Upper lobe of left lung (tissue), 6 donors: ENCODE measurements at regions not wholly inside any gene's neighbourhood (a gene's known extent, or its start where the extent isn't known, plus 50 kb on each side); places are given as distances from the start of the nearest gene placed in this dataset.
A peak's percentile ranks its signal among the peaks of the same experiment; 100 is the strongest.
"Not testable (repeated sequence)": the region's sequence is repeated elsewhere in the genome, so short reads cannot be mapped to it uniquely, and the experiment has no call there.

Source experiments
- ATAC-seq, 2 donors: fragments of 200-7000 bp; cut with Tn5 transposase; one replicate each; pipeline ENCODE4 v1.9.1; 2022; ENCODE audit warnings: mild to moderate bottlenecking in 2 of 2, moderate library complexity in 2 of 2; ENCODE audit not compliant: low FRiP score in 2 of 2
- DNase-seq, 2 donors: peaks; one replicate each; pipeline ENCODE4 v3.0.0-alpha.2; 2019 to 2020
- H3K27ac ChIP-seq, 4 donors: fragments of 200-600 bp; sonication (generic); one replicate each; pipeline ENCODE4 v1.5.1; 2016 to 2019
- H3K27me3 ChIP-seq, 4 donors: fragments of 200-600 bp; sonication (generic); one replicate each; pipeline ENCODE4 v1.5.1; 2017 to 2019
- H3K36me3 ChIP-seq, 4 donors: fragments of 200-600 bp; sonication (generic); one replicate each; pipeline ENCODE4 v1.5.1; 2016 to 2019
- H3K4me1 ChIP-seq, 4 donors: fragments of 200-600 bp; sonication (generic); one replicate each; pipeline ENCODE4 v1.5.1; 2018 to 2019
- H3K4me3 ChIP-seq, 4 donors: fragments of 200-600 bp; sonication (generic); one replicate each; pipeline ENCODE4 v1.5.1; 2017 to 2019; ENCODE audit warnings: mild to moderate bottlenecking in 2 of 4, moderate library complexity in 1 of 4
- H3K9me3 ChIP-seq, 4 donors: fragments of 200-600 bp; sonication (generic); one replicate each; pipeline ENCODE4 v1.5.1; 2018 to 2019
- EP300 ChIP-seq, 4 donors: sonication (generic); formaldehyde crosslinking; IDR thresholded peaks; one replicate each; pipeline ENCODE4 v1.5.1; 2017; ENCODE audit warnings: antibody characterized with exemption in 4 of 4, control low read depth in 2 of 4
- POLR2A ChIP-seq, 4 donors: fragments of 450-650 bp; IDR thresholded peaks; one replicate each; pipeline ENCODE4 v1.5.1; 2016 to 2017; ENCODE audit warnings: antibody characterized with exemption in 4 of 4, mild to moderate bottlenecking in 2 of 4
- POLR2AphosphoS5 ChIP-seq, 2 donors: sonication (generic); formaldehyde crosslinking; IDR thresholded peaks; one replicate each; pipeline ENCODE4 v1.5.1; 2017; ENCODE audit warnings: antibody characterized with exemption in 2 of 2
- WGBS, 2 donors: methylation state at CpG; one replicate each; pipeline ENCODE4 v1.1.5; 2017 to 2018; 5-methylcytosine and 5-hydroxymethylcytosine counted together
- TF ChIP-seq, protein P1 (sequence below), 6 experiments: fragments of 450-650 bp in 4 of 6; fragments of 200-600 bp in 2 of 6; sonication (generic) in 2 of 6; IDR thresholded peaks; one replicate each; pipeline ENCODE4 v1.5.1; 2016 to 2019; ENCODE audit warnings: antibody characterized with exemption in 6 of 6
- donor health status: DM: no; HTN: no; CAD: no; lungs with moderate emphysema.
- donor health status: DM: no; HTN: yes; CAD: no; lungs with severe emphysema.

DNA sequence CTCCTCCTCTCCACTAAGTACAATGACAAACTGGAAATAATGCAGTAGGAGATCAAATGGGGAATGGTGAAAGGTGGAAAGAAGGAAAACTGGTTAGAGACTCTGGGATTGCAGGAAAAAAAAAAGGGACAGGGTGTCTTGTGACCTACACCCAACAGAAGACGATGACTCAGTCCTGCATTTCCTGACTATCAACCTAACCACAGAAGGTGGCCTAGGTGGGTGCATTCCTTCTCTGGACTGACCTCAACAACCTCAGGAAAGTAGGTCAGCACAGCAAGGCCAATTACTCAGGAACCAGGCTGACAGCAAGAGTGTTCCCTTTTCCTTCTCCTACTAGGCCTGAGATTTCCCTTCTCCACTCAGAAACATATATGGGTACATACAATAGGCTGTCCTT is 1386.4 kb upstream of the ZEB2 start:
- Histone ChIP-seq H3K4me1 (no peaks in the 10 kb centered on the region), H3K27me3 (no peaks in the 10 kb centered on the region), H3K4me3 (no peak overlapping the region), H3K36me3 (no peaks in the 10 kb centered on the region), H3K27ac (no peak overlapping the region), H3K9me3 (no peaks in the 10 kb centered on the region)
- ATAC-seq (no peak), DNase-seq (no peak)
- TF ChIP-seq POLR2A (IDR thresholded peaks at IDR 0.05) (no peak), POLR2AphosphoS5 (IDR thresholded peaks at IDR 0.05) (no peak), EP300 (IDR thresholded peaks at IDR 0.05) (no peak)
- TF ChIP-seq, protein P1, sequence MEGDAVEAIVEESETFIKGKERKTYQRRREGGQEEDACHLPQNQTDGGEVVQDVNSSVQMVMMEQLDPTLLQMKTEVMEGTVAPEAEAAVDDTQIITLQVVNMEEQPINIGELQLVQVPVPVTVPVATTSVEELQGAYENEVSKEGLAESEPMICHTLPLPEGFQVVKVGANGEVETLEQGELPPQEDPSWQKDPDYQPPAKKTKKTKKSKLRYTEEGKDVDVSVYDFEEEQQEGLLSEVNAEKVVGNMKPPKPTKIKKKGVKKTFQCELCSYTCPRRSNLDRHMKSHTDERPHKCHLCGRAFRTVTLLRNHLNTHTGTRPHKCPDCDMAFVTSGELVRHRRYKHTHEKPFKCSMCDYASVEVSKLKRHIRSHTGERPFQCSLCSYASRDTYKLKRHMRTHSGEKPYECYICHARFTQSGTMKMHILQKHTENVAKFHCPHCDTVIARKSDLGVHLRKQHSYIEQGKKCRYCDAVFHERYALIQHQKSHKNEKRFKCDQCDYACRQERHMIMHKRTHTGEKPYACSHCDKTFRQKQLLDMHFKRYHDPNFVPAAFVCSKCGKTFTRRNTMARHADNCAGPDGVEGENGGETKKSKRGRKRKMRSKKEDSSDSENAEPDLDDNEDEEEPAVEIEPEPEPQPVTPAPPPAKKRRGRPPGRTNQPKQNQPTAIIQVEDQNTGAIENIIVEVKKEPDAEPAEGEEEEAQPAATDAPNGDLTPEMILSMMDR (IDR thresholded peaks at IDR 0.05), result no peak
- WGBS, 2 donors, result 73 to 94% methylated on average over 1 of the region's 1 CpG

GRCh38 chr2:145905371-145905770 is 1385.5 kb upstream of the ZEB2 start:
- no peaks in the 10 kb centered on the region for H3K27me3 ChIP-seq
- TF ChIP-seq POLR2AphosphoS5 (IDR thresholded peaks at IDR 0.05) (no peak), EP300 (IDR thresholded peaks at IDR 0.05) (no peak), POLR2A (IDR thresholded peaks at IDR 0.05) (no peak)
- TF ChIP-seq, protein P1 (IDR thresholded peaks at IDR 0.05), result no peak
- H3K27ac ChIP-seq, result no peak overlapping the region
- no peaks in the 10 kb centered on the region for H3K36me3 ChIP-seq
- DNase-seq (no peak), ATAC-seq (no peak)
- no peak overlapping the region for H3K4me3 ChIP-seq
- no peaks in the 10 kb centered on the region for H3K9me3 ChIP-seq
- WGBS, 2 donors, result 84 to 88% methylated on average over 1 of the region's 1 CpG
- no peaks in the 10 kb centered on the region for H3K4me1 ChIP-seq

DNA sequence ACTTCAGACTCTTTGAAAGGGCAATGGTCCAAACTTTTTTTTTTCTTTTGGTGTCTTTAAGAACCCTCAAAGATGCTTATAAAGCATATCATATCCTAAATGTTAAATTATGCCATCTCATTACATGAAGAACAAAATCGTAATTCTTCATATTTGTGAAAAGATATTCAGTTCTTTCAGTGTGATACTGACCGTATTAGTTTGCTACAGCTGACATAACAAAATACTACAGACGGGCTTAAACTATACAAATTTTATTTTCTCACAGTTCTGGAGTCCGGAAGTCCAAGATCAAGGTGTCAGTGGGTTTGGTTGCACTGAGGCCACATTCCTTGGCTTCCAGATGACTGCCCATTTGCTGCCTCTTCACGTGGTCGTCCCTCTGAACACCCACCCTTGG is 1377.2 kb upstream of the ZEB2 start:
- H3K9me3 ChIP-seq, result no peaks in the 10 kb centered on the region
- ATAC-seq, result no peak
- no peaks in the 10 kb centered on the region for H3K36me3 ChIP-seq
- H3K27me3 ChIP-seq, result no peaks in the 10 kb centered on the region
- WGBS, 2 donors, result 85 to 91% methylated on average over 6 of the region's 6 CpGs
- no peak for DNase-seq
- no peak overlapping the region for H3K4me3 ChIP-seq
- no peaks in the 10 kb centered on the region for H3K4me1 ChIP-seq
- H3K27ac ChIP-seq, result no peak overlapping the region
- no peak for TF ChIP-seq POLR2A (IDR thresholded peaks at IDR 0.05)
- TF ChIP-seq POLR2AphosphoS5 (IDR thresholded peaks at IDR 0.05), result no peak
- TF ChIP-seq, protein P1 (IDR thresholded peaks at IDR 0.05), result no peak

- ATAC-seq (no peak), DNase-seq (no peak)
- Histone ChIP-seq H3K27ac (no peak overlapping the region), H3K4me1 (no peaks in the 10 kb centered on the region), H3K9me3 (no peaks in the 10 kb centered on the region), H3K27me3 (no peaks in the 10 kb centered on the region), H3K4me3 (no peak overlapping the region), H3K36me3 (no peaks in the 10 kb centered on the region)
- TF ChIP-seq EP300 (IDR thresholded peaks at IDR 0.05) (no peak), POLR2A (IDR thresholded peaks at IDR 0.05) (no peak), POLR2AphosphoS5 (IDR thresholded peaks at IDR 0.05) (no peak)
- TF ChIP-seq, protein P1 (IDR thresholded peaks at IDR 0.05), result no peak
- WGBS, 2 donors, result 78 to 96% methylated on average over 1 of the region's 1 CpG
These were observed 1368.0 kb upstream of the ZEB2 start for GRCh38 chr2:145887915-145888314.

GRCh38 chr2:145880997-145881396 is 1361.1 kb upstream of the ZEB2 start:
- H3K27ac ChIP-seq, H3K4me3 ChIP-seq, H3K27me3 ChIP-seq, H3K36me3 ChIP-seq, H3K4me1 ChIP-seq, ATAC-seq, H3K9me3 ChIP-seq: not testable (repeated sequence)
- DNase-seq, result peak in 1 of 2 donors; percentile 72
- 94% methylated on average over 14 to 16 of the region's 23 CpGs for WGBS, 2 donors
